GM21717 (cell line): ENCODE measurements at regions not wholly inside any gene's neighbourhood (a gene's known extent, or its start where the extent isn't known, plus 50 kb on each side); places are given as distances from the start of the nearest gene placed in this dataset.

Source experiments
- ATAC-seq: cut with Tn5 transposase; IDR thresholded peaks from one replicate; pipeline ENCODE4 v1.9.1; 2021; ENCODE audit warnings: mild to moderate bottlenecking, moderate library complexity; ENCODE audit not compliant: unreplicated experiment

- ATAC-seq: no peak
Observed at GRCh38 chr6:126603410-126603809, 263.5 kb downstream of the CENPW start.

GRCh38 chr6:126605089-126605488 lies 265.2 kb downstream of the CENPW start:
- ATAC-seq: no peak

- ATAC-seq: no peak
Observed at GRCh38 chr6:126607289-126607688, 267.4 kb downstream of the CENPW start.

GRCh38 chr6:126608681-126609080 lies 268.8 kb downstream of the CENPW start:
- ATAC-seq: no peak

- ATAC-seq: peak; percentile 61
Observed at GRCh38 chr6:126614642-126615504, 275.0 kb downstream of the CENPW start.

- no peak for ATAC-seq
Observed at GRCh38 chr6:126616866-126617265, 277.0 kb downstream of the CENPW start.

- ATAC-seq: no peak
Observed at GRCh38 chr6:126618639-126619343, 278.9 kb downstream of the CENPW start.

GRCh38 chr6:126620719-126621118 lies 280.8 kb downstream of the CENPW start:
- no peak for ATAC-seq

- ATAC-seq: no peak
Observed at GRCh38 chr6:126625019-126625418, 285.1 kb downstream of the CENPW start.

GRCh38 chr6:126628125-126628524 lies 288.2 kb downstream of the CENPW start:
- no peak for ATAC-seq

GRCh38 chr6:126631363-126631762 lies 291.4 kb downstream of the CENPW start:
- ATAC-seq: no peak

GRCh38 chr6:126632271-126632670 lies 292.4 kb downstream of the CENPW start:
- ATAC-seq: no peak

- no peak for ATAC-seq
Observed at GRCh38 chr6:126633373-126633772, 293.5 kb downstream of the CENPW start.

- ATAC-seq: no peak
Observed at GRCh38 chr6:126640356-126640755, 300.4 kb downstream of the CENPW start.

- no peak for ATAC-seq
Observed at GRCh38 chr6:126640921-126641320, 301.0 kb downstream of the CENPW start.

GRCh38 chr6:126641641-126642040 lies 301.7 kb downstream of the CENPW start:
- no peak for ATAC-seq

- ATAC-seq: no peak
Observed at GRCh38 chr6:126643352-126643751, 303.4 kb downstream of the CENPW start.

GRCh38 chr6:126650931-126651330 lies 311.0 kb downstream of the CENPW start:
- no peak for ATAC-seq

GRCh38 chr6:126657561-126658175 lies 317.8 kb downstream of the CENPW start:
- ATAC-seq: no peak

GRCh38 chr6:126660376-126660775 lies 320.5 kb downstream of the CENPW start:
- no peak for ATAC-seq

GRCh38 chr6:126661646-126662045 lies 321.7 kb downstream of the CENPW start:
- no peak for ATAC-seq

- ATAC-seq: no peak
Observed at GRCh38 chr6:126662966-126663365, 323.1 kb downstream of the CENPW start.
